Stimulated activated CD4-positive, alpha-beta T cell treated with anti-CD3 and anti-CD28 coated beads, Interleukin-2, amount 100 ng/mL, for 4 hours (primary cell): ENCODE measurements at regions not wholly inside any gene's neighbourhood (a gene's known extent, or its start where the extent isn't known, plus 50 kb on each side); places are given as distances from the start of the nearest gene placed in this dataset.
"Not testable (repeated sequence)": the region's sequence is repeated elsewhere in the genome, so short reads cannot be mapped to it uniquely, and the experiment has no call there.

ENCODE experiments used
- DNase-seq: peaks from one replicate; pipeline ENCODE4 v3.0.0-alpha.2; 2020; ENCODE audit warnings: low read depth

DNA sequence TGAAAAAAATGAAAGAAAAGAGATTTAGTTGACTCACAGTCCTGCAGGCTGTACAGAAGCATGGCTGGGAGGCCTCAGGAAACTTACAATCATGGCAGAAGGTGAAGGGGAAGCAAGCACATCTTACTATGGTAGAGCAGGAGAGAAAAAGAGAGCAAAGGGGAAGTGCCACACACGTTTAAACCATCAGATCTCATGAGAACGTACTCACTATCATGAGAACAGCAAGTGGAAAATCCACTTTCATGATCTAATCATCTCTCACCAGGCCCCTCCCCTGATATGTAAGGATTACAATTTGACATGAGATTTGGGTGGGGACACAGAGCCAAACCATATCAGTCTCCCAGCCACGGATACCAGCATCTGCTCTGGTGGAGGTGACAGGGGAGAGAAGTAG is 50.8 kb upstream of the CPOX start:
- no peak for DNase-seq

DNA sequence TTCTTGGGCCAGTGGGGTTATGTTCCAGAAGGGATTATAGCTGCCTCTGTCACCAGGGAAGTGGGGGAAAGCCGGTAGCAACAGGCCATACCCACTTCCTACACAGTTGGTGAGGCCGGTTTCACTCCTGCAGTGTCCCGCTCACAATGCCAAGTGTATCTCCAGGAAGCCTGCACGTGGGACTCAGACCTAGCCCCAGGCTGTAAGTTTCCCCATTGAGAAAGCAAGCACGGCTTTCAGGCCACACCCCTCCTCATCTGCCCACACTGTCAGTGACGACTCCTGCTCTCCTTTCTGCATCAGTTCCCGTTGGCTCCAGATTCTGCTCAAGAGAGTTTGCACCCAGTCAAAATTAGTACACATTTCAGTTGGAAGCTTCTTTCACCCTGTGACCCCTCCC is 51.6 kb upstream of the CPOX start:
- no peak for DNase-seq

DNA sequence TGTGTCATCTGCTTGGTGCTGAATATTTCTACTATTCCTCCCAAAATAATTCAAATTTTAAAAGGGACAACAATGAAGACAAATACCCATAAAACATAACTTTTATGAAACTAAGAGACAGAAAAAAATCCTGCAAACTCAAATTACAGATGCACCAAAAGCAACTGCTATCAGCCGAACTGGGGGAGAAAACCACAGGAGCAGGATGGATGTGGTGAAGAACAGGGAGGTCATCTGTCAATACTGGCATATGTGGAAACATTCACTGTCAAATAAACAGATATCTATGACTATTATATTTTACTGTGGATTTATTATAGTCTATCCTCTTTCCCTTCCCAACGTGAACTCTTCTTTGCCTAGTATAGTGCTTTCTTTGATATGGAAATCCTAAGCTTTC is 53.3 kb upstream of the CPOX start:
- DNase-seq = no peak

DNA sequence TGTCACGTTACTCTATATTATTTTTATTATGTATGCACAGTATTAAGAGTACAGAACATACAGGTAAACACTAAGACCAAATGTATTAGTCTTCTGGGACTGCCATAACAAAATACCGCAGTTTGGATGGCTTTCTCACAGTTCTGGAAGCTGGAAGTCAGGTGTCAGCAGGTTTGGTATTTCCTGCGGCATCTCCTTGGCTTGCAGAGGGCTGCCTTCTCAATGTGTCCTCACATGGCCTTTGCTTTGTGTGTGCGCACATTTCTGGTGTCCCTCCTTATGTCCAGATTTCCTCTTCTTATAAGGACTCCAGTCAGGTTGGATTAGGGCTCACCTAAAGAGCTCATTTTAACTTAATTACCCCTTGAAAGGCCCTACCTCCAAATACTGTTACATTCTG is 53.8 kb upstream of the CPOX start:
- DNase-seq = no peak

DNA sequence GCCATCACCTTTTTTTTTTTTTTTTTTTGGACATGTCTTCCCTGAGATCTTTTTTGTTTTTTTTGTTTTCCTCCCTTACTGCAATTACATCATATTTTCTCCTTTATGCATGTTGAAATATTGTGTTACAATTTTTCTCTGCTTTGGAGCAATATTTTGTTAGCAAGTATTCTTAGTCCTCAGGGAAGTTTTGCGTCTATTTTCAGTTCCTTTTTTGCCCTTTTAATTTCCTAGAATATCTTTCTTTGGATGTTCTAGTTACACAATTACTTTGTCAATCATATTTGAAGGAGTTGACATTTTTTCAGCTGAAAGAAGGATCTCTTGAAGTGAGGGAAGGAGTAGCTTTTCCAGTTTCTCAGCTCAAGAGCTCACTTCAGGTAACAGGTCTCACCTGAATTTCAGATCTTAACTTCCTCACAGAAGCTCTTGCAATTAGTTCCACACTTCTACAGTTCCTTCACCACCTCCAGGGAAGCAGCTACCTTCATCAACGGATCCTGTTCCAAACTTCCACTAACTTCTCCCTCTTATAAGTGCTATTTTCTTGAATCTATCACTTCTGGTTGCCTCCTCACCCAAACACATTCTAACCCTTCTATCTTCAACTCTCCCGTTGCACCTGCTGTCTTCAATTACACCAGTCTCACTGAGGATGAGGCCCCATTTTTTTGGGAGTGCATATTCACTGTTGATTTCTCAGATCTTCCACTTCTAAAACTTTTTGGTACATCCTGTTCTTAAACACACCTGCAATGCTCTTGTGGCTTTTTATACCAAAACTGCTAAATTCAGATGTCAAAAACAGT is 57.8 kb upstream of the CPOX start:
- no peak for DNase-seq

DNA sequence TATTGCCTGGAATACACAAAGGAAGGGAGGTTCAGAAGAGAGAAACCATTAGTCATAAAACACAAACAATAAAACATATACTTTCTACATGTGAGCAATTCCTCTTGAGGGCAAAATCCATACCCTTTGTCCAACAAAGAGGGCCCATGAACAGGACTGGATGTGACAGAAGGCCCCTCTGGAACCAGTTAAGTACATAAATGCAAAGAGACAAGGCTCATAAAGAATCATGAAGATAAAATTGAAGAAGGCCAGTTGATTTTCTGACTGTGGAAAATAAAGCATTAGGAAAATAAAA is 58.3 kb upstream of the CPOX start:
- DNase-seq = no peak

DNA sequence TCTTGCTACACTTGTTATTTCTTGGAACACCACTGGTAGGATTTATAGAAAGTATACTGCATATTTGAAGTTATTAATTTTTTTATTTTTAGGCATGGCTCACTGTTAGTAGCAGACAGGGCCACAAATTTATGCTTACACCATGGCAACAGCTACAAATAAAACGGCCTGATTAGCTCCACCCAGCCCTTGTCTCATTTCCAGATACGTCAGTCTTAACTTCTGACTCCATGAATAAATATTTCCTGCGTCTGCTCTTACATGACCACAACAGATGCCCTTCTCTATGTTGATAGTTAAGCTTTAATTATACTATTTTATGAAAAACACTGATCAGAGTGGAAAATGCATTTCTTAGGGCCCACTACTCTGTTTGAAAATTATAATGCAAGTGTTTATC is 62.3 kb upstream of the CPOX start:
- no peak for DNase-seq

DNA sequence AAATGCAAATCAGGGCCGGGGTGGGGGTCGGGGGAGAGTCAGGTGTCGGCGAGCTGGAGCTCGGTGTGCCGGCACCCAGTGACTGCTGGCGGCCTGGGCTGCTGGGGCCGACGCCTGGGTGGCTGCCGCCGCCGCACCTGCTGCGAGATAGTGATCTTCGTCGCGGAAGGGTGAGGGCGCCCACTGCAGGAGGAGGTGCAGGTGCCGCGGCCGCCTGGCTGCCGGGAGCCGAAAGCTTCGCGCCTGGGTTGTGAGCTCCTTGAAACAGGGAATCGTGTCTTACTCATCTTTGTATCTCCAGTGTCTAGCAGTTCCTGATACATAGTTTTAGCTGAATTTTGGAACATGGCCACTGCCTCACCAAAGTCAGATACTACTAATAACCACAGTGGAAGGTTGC is 64.0 kb upstream of the CPOX start:
- peak; percentile 7 for DNase-seq

DNA sequence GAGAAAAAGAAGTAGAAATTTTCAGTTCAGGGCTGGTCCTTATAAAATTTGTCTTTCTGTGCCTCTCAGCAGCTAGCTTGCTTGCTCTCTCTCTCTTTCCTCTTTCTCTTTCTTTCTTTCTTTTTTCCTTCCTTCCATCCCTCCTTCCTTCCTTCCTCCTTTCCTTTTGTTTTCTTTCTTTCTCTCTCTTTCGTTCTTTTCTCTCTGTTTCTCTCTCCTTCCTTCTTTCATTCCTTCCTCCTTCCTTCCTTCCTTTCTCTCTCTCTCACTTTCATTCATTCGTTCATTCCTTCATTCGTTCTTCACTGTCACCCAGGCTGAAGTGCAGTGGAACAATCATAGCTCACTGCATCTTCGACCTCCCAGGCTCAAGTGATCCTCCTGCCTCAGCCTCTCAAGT is 69.3 kb upstream of the CPOX start:
- no peak for DNase-seq

DNA sequence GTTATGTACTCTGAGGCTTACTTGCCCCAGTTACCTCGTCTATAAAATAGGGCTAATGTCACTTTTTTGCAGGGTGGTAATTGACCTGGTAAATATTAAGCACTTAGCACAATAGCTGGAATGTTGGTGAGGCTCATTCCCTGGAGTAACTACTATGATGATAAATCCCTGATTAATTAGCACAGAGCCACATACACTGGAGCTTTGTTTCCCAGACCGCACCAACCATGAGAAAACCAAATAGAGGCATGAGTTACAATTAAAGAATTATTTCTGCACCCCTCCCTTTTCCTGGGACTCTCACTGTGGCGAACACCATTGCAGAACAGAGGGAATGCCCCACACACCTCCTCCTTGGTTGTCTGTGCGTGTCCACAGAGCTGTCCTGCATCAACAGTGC is 76.6 kb upstream of the CPOX start:
- no peak for DNase-seq

DNA sequence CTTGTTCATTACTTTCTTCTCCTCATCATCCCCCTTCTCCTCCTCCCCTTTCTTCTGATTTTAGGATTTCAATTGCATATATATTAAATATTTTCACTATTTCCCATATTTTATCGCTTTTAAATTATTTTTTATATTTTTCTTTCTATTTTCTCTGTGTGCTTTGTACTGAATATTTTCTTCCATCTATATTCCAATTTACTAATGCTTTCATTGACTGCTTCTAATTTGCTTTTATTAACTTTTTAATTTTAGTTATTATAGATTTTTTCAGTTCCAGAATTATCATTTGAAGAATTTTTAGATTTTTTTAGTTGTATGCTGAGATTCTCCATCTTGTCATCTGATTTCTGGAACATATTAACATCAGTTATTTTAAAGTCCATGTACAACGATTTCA is 83.2 kb upstream of the ST3GAL6 start:
- no peak for DNase-seq

DNA sequence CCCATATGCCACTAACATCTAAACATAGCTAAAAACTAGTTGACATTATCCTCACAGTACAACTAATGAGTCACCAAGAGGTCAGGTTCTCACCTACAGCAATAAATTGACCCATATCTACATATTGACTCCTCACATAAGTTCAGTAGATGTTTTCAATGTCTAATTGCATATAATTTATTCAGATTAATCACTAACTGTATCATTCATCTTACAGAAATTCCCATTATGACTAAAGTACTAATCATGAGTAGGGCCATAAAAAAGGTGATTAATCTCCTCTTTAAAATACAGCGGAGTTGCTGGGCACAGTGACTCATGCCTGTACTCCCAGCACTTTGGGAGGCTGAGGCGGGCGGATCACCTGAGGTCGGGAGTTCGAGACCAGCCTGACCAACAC is 82.4 kb upstream of the ST3GAL6 start:
- no peak for DNase-seq

DNA sequence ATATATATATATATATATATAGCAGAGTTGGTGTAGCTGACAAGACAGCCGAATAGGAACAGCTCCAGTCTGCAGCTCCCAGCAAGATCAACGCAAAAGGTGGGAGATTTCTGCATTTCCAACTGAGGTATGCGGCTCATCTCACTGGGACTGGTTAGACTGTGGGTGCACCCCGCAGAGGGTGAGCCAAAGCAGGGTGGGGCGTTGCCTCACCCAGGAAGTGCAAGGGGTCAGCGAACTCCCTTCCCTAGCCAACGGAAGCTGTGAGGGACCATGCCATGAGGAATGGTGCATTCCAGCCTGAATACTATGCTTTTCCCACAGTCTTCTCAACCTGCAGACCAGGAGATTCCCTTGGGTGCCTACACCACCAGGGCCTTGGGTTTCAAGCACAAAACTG is 81.7 kb upstream of the ST3GAL6 start:
- no peak for DNase-seq

DNA sequence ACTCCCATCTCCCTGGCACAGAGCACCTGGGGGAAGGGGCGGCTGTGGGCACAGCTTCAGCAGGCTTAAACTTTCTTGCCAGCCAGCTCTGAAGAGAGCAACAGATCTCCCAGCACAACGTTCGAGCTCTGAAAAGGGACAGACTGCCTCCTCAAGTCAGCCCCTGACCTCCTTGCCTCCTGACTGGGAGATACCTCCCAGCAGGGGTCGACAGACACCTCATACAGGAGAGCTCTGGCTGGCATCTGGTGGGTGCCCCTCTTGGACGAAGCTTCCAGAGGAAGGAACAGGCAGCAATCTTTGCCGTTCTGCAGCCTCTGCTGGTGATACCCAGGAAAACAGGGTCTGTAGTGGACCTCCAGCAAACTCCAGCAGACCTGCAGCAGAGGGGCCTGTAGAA is 80.7 kb upstream of the ST3GAL6 start:
- not testable (repeated sequence) for DNase-seq

DNA sequence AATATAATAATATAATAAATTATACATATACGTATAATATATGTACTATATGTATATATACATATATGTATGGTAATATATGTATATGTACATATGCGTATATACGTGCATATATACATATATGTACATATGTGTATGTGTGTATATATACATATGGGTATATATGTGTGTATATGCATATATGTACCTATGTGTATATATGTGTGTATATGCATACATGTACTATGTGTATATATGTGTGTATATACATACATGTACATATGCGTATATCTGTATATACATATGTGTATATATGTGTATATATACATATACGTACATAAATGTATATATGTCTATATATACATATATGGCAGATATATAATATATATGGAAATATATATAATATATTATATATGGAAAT is 74.8 kb upstream of the ST3GAL6 start:
- DNase-seq = no peak

DNA sequence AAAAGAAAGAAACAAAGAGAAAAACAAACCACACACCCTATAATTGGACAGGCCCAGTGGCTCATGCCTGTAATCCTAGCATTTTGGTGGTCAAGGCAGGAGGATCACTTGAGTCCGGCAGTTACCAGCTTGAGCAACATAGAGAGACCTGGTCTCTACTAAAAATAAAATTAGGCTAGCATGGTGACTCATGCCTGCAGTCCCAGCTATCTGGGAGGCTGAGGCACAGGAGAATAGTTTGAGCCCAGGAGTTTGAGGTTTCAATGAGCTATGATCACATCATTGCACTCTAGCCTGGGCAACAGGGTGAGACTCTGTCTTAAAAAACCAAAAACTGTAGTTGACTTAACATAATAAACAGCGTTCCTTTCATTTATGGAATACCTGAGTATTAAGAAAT is 72.3 kb upstream of the ST3GAL6 start:
- DNase-seq = no peak

DNA sequence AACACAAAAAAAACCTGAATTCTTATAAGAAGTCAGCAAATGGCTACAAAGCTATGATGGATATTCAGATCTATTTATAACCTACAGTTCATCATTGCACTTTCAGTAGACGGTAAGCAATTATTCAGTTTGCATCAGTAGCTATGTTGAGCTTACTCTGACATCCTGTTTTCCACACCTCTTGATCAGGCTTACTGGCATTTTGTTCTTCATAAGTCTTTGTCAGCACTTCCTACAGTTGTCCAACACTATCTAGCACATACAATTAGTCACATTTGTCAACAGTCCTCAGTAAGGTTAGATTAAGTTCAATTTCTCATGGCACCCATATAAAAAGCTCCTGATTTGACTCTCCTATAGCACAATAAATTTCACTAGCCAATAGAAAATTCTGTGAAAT is 71.2 kb upstream of the ST3GAL6 start:
- DNase-seq = no peak

DNA sequence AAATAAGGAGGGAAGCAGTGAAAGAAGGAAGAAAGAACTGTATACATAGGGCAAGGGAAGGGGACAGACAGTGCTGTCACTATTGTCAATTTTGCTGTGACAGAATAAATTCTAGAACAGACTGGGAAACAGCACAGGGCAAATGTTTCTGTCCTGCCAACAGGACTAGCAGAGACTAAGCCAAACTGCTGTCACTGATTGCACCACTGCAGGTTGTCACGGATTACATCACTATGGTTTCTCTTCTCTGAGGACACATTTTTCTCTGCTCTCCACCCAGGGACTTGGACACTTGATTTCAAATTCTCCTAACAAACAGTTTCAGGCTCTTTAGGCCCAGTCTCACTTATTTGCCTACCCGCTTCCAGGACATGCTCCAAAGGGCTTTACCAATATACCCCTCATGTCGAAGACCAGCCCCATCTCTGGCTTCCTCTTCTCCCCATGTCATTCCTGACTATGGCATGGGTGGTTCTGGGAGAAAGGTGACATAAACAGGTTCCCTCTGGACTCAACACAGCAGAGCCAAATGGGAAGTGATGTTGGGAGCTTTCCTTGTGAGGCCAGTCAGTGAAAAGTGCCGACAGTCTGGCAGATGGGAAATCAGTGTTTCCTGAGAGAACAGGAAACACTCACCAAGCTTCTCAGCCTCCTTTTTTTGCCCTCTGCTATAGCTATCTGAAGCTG is 70.2 kb upstream of the ST3GAL6 start:
- DNase-seq = no peak

DNA sequence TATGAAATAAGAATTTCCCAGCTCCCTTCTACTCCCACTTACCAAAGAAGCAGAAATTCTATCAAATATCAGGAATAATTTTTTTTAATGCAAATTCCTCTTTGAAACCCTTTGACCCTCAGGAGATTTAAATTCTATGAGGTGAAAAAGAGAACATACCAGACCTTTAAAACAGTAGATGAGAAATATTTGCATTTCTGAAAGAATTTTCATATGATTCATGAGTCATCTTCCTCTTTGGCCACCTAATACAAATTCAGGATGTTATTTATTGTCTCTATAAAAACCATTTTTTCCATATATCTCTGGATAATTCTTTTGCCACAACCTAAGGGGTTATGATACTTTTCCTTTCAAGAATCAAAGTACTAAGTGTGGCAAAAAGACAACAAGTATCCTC is 67.3 kb upstream of the ST3GAL6 start:
- DNase-seq = no peak

DNA sequence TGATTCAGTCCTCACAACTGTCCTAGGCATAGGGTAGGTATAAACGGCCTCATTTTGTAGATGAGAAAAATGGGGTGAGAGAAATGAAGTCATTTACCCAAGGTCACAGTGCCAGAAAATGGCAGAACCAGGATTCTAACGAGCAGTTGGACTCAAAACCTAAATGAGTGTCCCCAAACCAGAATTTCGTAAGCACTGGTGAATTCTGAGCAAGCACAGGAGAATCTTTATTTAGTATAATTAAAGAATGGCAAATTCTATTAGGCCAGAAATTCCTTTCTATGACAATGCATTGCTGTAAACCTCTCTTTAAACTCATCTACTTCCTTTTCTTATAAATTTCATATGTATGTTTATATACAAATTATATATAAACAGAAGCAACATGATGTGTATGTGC is 66.8 kb upstream of the ST3GAL6 start:
- DNase-seq = not testable (repeated sequence)

DNA sequence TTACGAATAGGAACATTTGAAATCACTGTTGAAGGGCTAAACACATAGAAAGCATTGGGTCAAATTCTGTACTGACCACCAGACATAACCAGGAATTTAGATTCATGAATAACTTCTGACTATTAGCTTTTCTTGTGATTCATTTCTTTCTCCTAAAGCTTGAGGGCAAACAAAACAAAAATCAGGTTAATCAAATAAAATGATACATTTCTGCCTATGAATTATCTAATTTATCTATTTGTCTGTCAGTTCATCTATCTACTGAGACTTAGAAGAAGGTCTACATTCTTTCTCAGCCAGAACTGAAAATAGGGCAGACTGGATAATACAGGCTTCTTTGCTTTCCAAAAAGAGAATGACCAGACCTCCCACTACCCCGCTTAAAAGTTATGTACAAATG is 65.9 kb upstream of the ST3GAL6 start:
- no peak for DNase-seq

DNA sequence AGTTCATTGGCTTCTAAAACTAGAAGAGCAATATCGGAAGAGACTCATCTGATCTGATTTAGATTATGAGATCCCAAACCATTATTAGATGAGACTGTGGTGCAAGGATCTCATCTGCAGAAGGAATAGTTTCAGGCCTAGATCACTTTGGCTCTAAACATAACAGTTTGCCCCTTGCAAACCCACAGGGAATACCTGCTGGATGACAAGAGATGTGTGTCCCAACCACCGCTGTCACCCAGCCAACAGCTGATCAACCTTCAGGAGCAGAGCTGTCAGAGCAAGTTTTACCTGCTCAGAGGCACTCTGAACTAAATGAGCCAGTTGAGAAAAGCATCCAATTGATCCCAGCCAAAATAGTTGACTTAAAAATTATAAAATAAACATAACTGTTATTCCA is 64.0 kb upstream of the ST3GAL6 start:
- DNase-seq = no peak

DNA sequence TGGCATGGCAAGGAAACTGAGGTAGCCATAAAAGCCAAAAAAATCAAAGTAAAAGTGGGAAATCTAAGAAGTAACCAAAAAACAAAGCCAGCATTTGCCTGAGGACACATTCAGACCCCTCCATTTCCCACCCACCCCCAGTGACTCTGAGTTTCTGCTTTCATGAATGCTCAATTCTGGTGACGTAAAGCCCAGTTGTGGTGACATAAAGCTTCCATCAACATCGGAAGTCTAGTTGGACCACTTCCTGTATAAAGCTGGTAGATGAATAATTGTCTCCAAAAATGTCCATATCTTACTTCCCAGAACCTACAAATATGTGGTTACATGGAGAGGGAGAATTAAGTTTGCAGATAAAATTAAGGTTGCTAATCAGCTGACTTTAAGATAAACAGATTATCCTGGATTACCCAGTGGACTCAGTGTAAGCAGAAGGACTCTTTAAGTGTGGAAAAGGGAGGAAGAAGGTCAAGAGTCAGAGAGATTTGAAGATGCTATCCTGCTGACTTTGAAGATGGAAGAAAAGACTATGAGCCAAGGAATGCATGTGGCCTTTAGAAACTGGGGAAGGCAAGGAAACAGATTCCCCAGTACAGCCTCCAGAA is 62.0 kb upstream of the ST3GAL6 start:
- DNase-seq = no peak

DNA sequence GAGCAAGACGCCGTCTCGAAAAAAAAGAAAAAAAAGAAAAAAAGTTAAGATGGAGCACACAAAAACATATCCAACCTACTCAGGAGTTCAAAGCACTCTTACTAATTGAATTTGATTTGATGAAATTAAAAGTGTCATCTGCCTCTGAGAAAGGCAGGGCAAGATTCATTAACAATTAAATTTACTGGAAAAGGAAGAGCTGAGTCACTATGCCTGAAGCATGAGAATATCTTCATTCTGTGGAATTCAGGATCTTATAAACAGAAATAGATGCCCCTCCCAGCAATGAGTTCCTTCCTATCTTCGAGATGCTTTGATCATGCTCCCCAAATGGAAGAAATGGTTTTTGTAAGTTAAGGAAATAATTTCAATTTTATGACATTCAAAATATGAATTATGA is 61.0 kb upstream of the ST3GAL6 start:
- DNase-seq = no peak
